HepG2 (cell line): ENCODE measurements at regions not wholly inside any gene's neighbourhood (a gene's known extent, or its start where the extent isn't known, plus 50 kb on each side); places are given as distances from the start of the nearest gene placed in this dataset.

Experiments used
- ZNF121 ChIP-seq: sonication (generic); formaldehyde crosslinking; IDR thresholded peaks from 2 replicates; pipeline ENCODE4 v1.5.0; 2020; ENCODE audit warnings: mild to moderate bottlenecking, missing genetic modification reagents
- ZNF274 ChIP-seq: sonication (generic); formaldehyde crosslinking; IDR thresholded peaks from 2 replicates; pipeline ENCODE4 v1.5.1; 2020; ENCODE audit warnings: mild to moderate bottlenecking, missing genetic modification reagents
- ZNF780A ChIP-seq: sonication (generic); formaldehyde crosslinking; IDR thresholded peaks from 2 replicates; pipeline ENCODE4 v1.8.0; 2022; ENCODE audit warnings: mild to moderate bottlenecking, missing genetic modification reagents, moderate library complexity
- ZSCAN9 ChIP-seq: IDR thresholded peaks from 2 replicates; pipeline ENCODE4 v1.6.1; 2016; ENCODE audit warnings: borderline replicate concordance

DNA sequence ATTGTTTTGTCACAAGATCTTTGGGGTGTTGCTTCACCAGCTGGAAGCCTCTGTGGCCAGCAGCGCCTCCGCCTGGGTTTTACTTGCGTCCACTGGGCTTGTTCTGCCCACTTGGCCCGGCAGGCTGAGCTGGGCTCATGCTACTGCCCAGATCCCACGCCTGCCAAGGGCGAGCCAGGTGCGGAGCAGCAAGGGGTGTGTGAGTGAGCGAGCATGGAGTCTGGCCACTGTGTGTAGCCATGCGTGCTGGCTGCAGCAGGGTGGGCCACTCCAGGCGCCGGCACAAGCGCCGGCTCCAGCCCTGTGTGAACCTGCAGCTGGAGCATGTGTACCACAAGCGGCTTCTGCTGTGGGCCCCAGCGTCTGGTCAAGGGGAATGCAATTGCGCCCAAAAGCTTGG is 416.5 kb upstream of the RGMA start:
- TF ChIP-seq ZSCAN9 (CRISPR knock-in tag) (no peak), ZNF121 (no peak), ZNF274 (CRISPR knock-in tag) (no peak), ZNF780A (CRISPR knock-in tag) (no peak)
